SU-DHL-6 (cell line): ENCODE measurements at regions not wholly inside any gene's neighbourhood (a gene's known extent, or its start where the extent isn't known, plus 50 kb on each side); places are given as distances from the start of the nearest gene placed in this dataset.

Source experiments
- H2AFZ ChIP-seq: fragments of 200-600 bp; sonication (generic); 2 replicates; pipeline ENCODE4 v1.6.1; 2014; ENCODE audit warnings: low read depth, mild to moderate bottlenecking, moderate library complexity, mixed read lengths, antibody characterized with exemption, low read length; ENCODE audit not compliant: severe bottlenecking
- H3F3A ChIP-seq: fragments of 200-600 bp; shearing (Covaris generic); 2 replicates; pipeline ENCODE4 v1.6.0; 2016; ENCODE audit warnings: antibody characterized with exemption, mild to moderate bottlenecking; ENCODE audit not compliant: insufficient read depth
- H3K27ac ChIP-seq: fragments of 200-600 bp; sonication (generic); 2 replicates; pipeline ENCODE4 v1.5.1; 2016; ENCODE audit warnings: low read depth, mild to moderate bottlenecking, low read length, moderate library complexity, mixed read lengths
- H3K27me3 ChIP-seq: fragments of 200-600 bp; sonication (generic), shearing (Covaris generic); 2 replicates; pipeline ENCODE4 v1.6.0; 2014; ENCODE audit warnings: mild to moderate bottlenecking, low read length
- H3K36me3 ChIP-seq: fragments of 200-600 bp; sonication (generic); 2 replicates; pipeline ENCODE4 v1.6.1; 2014; ENCODE audit warnings: mild to moderate bottlenecking, low read length, mixed read lengths
- H3K4me2 ChIP-seq: fragments of 300-600, 200-600 bp; shearing (Covaris generic), sonication (generic); 2 replicates; pipeline ENCODE4 v1.6.0; 2014; ENCODE audit warnings: low read length, low read depth, mild to moderate bottlenecking; ENCODE audit not compliant: poor library complexity, severe bottlenecking
- H3K4me3 ChIP-seq: fragments of 200-600 bp; sonication (generic); 2 replicates; pipeline ENCODE4 v1.5.1; 2014; ENCODE audit warnings: antibody characterized with exemption, low read length, mild to moderate bottlenecking, mixed read lengths; ENCODE audit not compliant: insufficient read depth, poor library complexity, severe bottlenecking
- H3K79me2 ChIP-seq: fragments of 200-600 bp; sonication (generic); 2 replicates; pipeline ENCODE4 v1.6.1; 2014; ENCODE audit warnings: mild to moderate bottlenecking, low read length, moderate library complexity; ENCODE audit not compliant: insufficient read depth
- H3K9ac ChIP-seq: fragments of 200-600 bp; sonication (generic); 2 replicates; pipeline ENCODE4 v1.7.0; 2014; ENCODE audit warnings: mild to moderate bottlenecking, low read length
- H3K9me2 ChIP-seq: fragments of 200-600 bp; sonication (generic); replicated peaks from 2 replicates; pipeline ENCODE4 v1.6.1; 2014; ENCODE audit warnings: low read length; ENCODE audit not compliant: insufficient read depth
- H3K9me3 ChIP-seq: fragments of 200-600 bp; sonication (generic); 2 replicates; pipeline ENCODE4 v1.6.1; 2014; ENCODE audit warnings: low read length, mixed read lengths; ENCODE audit not compliant: insufficient read depth
- H4K20me1 ChIP-seq: fragments of 200-600 bp; sonication (generic); 2 replicates; pipeline ENCODE4 v1.6.1; 2014; ENCODE audit warnings: low read depth, mild to moderate bottlenecking, antibody characterized with exemption, low read length, moderate library complexity, mixed read lengths
- CTCF ChIP-seq: fragments of 200-600 bp; sonication (generic); IDR thresholded peaks from one replicate; pipeline ENCODE4 v1.5.1; 2017; ENCODE audit warnings: antibody characterized with exemption, mild to moderate bottlenecking, low read length, moderate library complexity; ENCODE audit not compliant: insufficient read depth, poor library complexity, severe bottlenecking
- EZH2phosphoT487 ChIP-seq: fragments of 200-600 bp; sonication (generic), shearing (Covaris generic); conservative IDR thresholded peaks from 2 replicates; pipeline ENCODE4 v1.6.1; 2018; ENCODE audit warnings: mild to moderate bottlenecking, antibody characterized with exemption, low read length, moderate library complexity, mixed read lengths

- no peak overlapping the region for H3K9ac ChIP-seq
- no peak overlapping the region for H2AFZ ChIP-seq
- no peak for TF ChIP-seq CTCF
- no peak for TF ChIP-seq EZH2phosphoT487
- no peaks in the 10 kb centered on the region for H3K79me2 ChIP-seq
- no peaks in the 10 kb centered on the region for H3K36me3 ChIP-seq
- no peak overlapping the region for H3K27ac ChIP-seq
- no peaks in the 10 kb centered on the region for H4K20me1 ChIP-seq
- no peaks in the 10 kb centered on the region for H3K9me2 ChIP-seq
- no peaks in the 10 kb centered on the region for H3F3A ChIP-seq
- H3K27me3 ChIP-seq: no peaks in the 10 kb centered on the region
- no peak overlapping the region for H3K4me3 ChIP-seq
- H3K9me3 ChIP-seq: no peaks in the 10 kb centered on the region
- H3K4me2 ChIP-seq: no peak overlapping the region
Measured at GRCh38 chr6:148074738-148075137, 267.9 kb upstream of the SASH1 start.

- H3K4me3 ChIP-seq: no peak overlapping the region
- H3K36me3 ChIP-seq: no peaks in the 10 kb centered on the region
- TF ChIP-seq EZH2phosphoT487 (no peak), CTCF (no peak)
- H3K9ac ChIP-seq: no peak overlapping the region
- no peaks in the 10 kb centered on the region for H3F3A ChIP-seq
- no peak overlapping the region for H3K27ac ChIP-seq
- no peaks in the 10 kb centered on the region for H3K27me3 ChIP-seq
- no peak overlapping the region for H3K4me2 ChIP-seq
- H3K79me2 ChIP-seq: no peaks in the 10 kb centered on the region
- H3K9me3 ChIP-seq: no peaks in the 10 kb centered on the region
- H4K20me1 ChIP-seq: no peaks in the 10 kb centered on the region
- H3K9me2 ChIP-seq: no peaks in the 10 kb centered on the region
- no peak overlapping the region for H2AFZ ChIP-seq
Measured at GRCh38 chr6:148075352-148075751, 267.3 kb upstream of the SASH1 start.

- Histone ChIP-seq H4K20me1 (no peaks in the 10 kb centered on the region), H3F3A (no peaks in the 10 kb centered on the region), H3K9ac (no peak overlapping the region), H3K4me3 (no peak overlapping the region), H3K9me2 (no peaks in the 10 kb centered on the region), H3K27ac (no peak overlapping the region), H2AFZ (no peak overlapping the region), H3K27me3 (no peaks in the 10 kb centered on the region), H3K4me2 (no peak overlapping the region), H3K36me3 (no peaks in the 10 kb centered on the region), H3K9me3 (no peaks in the 10 kb centered on the region), H3K79me2 (no peaks in the 10 kb centered on the region)
- TF ChIP-seq EZH2phosphoT487 (no peak), CTCF (no peak)
Measured at GRCh38 chr6:148076051-148076450, 266.6 kb upstream of the SASH1 start.
